ENCODE measurements at regions not wholly inside any gene's neighbourhood (a gene's known extent, or its start where the extent isn't known, plus 50 kb on each side); places are given as distances from the start of the nearest gene placed in this dataset.

DNA sequence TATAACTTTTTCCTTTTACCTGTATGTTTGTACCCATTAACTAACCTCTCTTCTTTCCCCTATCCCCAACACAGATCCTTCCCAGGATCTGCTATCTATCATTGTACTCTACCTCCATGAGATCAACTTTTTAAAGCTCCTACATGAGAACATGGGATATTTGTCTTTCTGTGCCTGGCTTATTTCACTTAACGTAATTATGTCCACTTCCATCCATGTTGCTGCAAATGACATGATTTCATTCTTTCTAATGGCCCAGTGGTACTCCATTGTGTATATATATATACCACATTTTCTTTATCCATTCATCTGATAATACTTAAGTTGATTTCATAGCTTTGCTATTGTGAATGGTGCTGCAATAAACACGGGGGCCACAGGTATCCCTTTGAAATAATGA, 135.9 kb upstream of the THUMPD2 start:
- TF ChIP-seq, protein P1, sequence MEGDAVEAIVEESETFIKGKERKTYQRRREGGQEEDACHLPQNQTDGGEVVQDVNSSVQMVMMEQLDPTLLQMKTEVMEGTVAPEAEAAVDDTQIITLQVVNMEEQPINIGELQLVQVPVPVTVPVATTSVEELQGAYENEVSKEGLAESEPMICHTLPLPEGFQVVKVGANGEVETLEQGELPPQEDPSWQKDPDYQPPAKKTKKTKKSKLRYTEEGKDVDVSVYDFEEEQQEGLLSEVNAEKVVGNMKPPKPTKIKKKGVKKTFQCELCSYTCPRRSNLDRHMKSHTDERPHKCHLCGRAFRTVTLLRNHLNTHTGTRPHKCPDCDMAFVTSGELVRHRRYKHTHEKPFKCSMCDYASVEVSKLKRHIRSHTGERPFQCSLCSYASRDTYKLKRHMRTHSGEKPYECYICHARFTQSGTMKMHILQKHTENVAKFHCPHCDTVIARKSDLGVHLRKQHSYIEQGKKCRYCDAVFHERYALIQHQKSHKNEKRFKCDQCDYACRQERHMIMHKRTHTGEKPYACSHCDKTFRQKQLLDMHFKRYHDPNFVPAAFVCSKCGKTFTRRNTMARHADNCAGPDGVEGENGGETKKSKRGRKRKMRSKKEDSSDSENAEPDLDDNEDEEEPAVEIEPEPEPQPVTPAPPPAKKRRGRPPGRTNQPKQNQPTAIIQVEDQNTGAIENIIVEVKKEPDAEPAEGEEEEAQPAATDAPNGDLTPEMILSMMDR (IDR thresholded peaks at IDR 0.05) = no peak
- TF ChIP-seq POLR2A (IDR thresholded peaks at IDR 0.05) = no peak
